B cell (primary cell): ENCODE measurements at regions not wholly inside any gene's neighbourhood (a gene's known extent, or its start where the extent isn't known, plus 50 kb on each side); places are given as distances from the start of the nearest gene placed in this dataset.

ENCODE experiments used
- ATAC-seq: fragments of 200-7000 bp; cut with Tn5 transposase; one replicate; pipeline ENCODE4 v1.10.0; 2021; ENCODE audit warnings: low read depth, mild to moderate bottlenecking, moderate number of reproducible peaks, moderate library complexity
- CTCF ChIA-PET: fragments of 350-600 bp; sonication (Branson Sonifier 250); formaldehyde crosslinking; loops from one replicate; lab custom pipeline; 2021; ENCODE audit warnings: antibody characterized with exemption, inconsistent platforms; lab: Charles Lee
- POLR2A ChIA-PET: fragments of 350-600 bp; sonication (Branson Sonifier 250); formaldehyde crosslinking; loops from one replicate; lab custom pipeline; 2021; ENCODE audit warnings: antibody characterized with exemption; lab: Charles Lee
- DNase-seq: peaks from one replicate; pipeline ENCODE4 v3.0.0; 2013
- H2AFZ ChIP-seq: 2 replicates; pipeline ENCODE4 v1.6.1; 2012; ENCODE audit warnings: mild to moderate bottlenecking, low read depth, low read length; ENCODE audit not compliant: insufficient read depth, poor library complexity, severe bottlenecking
- H3K27ac ChIP-seq, 2 donors: 1 replicate in 1 of 2; 2 replicates in 1 of 2; pipeline ENCODE4 v1.5.1; 2012 to 2013; ENCODE audit warnings: low read length in 2 of 2, mild to moderate bottlenecking in 2 of 2, moderate library complexity in 1 of 2
- H3K27me3 ChIP-seq, 4 experiments: fragments of 200-600 bp in 1 of 4; sonication (generic) in 1 of 4; replicated peaks in 1 of 4; 1 replicate in 2 of 4; 2 replicates in 2 of 4; pipeline versions ENCODE4 v1.6.1 to v1.7.0; 2013 to 2016; ENCODE audit warnings: low read length in 3 of 4, mild to moderate bottlenecking in 2 of 4, mixed read lengths in 1 of 4, moderate library complexity in 1 of 4; ENCODE audit not compliant: insufficient read depth in 4 of 4, control insufficient read depth in 3 of 4; ENCODE audit errors: control extremely low read depth in 1 of 4
- H3K36me3 ChIP-seq, 2 experiments: replicated peaks in 1 of 2; 1 replicate in 1 of 2; 2 replicates in 1 of 2; pipeline versions ENCODE4 v1.6.1 to v1.7.1; 2013; ENCODE audit warnings: low read length in 1 of 2; ENCODE audit not compliant: insufficient read depth in 2 of 2, control insufficient read depth in 1 of 2; ENCODE audit errors: control extremely low read depth in 1 of 2, extremely low read depth in 1 of 2
- H3K4me1 ChIP-seq, 2 donors: fragments of 200-600 bp in 1 of 2; sonication (generic) in 1 of 2; 1 replicate in 1 of 2; 2 replicates in 1 of 2; pipeline versions ENCODE4 v1.5.1 to v1.6.1; 2013 to 2017; ENCODE audit warnings: low read length in 2 of 2; ENCODE audit not compliant: control insufficient read depth in 2 of 2, insufficient read depth in 2 of 2
- H3K4me2 ChIP-seq: replicated peaks from 2 replicates; pipeline ENCODE3; 2012; ENCODE audit warnings: mild to moderate bottlenecking, low read depth, low read length; ENCODE audit not compliant: poor library complexity, severe bottlenecking
- H3K4me3 ChIP-seq, 5 experiments: fragments of 200-600 bp in 1 of 5; sonication (generic) in 1 of 5; 1 replicate in 3 of 5; 2 replicates in 2 of 5; pipeline versions ENCODE4 v1.5.1 to v1.7.0; 2011 to 2016; ENCODE audit warnings: low read length in 4 of 5, mild to moderate bottlenecking in 4 of 5, low read depth in 2 of 5, control low read depth in 1 of 5, moderate library complexity in 1 of 5; ENCODE audit not compliant: insufficient read depth in 1 of 5; ENCODE audit errors: control extremely low read depth in 1 of 5, extremely low read depth in 1 of 5
- H3K79me2 ChIP-seq: fragments of 200-600 bp; sonication (generic); one replicate; pipeline ENCODE4 v1.6.0; 2016; ENCODE audit warnings: low read length; ENCODE audit not compliant: control insufficient read depth, insufficient read depth
- H3K9ac ChIP-seq: fragments of 200-600 bp; sonication (generic); 2 replicates; pipeline ENCODE4 v1.6.1; 2017; ENCODE audit warnings: mild to moderate bottlenecking, low read length, moderate library complexity
- H3K9me3 ChIP-seq, 3 donors: one replicate each; pipeline versions ENCODE4 v1.6.1 to v1.7.1; 2013; ENCODE audit warnings: low read length in 2 of 3; ENCODE audit not compliant: control insufficient read depth in 2 of 3, insufficient read depth in 1 of 3; ENCODE audit errors: control extremely low read depth in 1 of 3
- H4K20me1 ChIP-seq: 2 replicates; pipeline ENCODE4 v1.6.0; 2012; ENCODE audit warnings: mild to moderate bottlenecking, low read length; ENCODE audit not compliant: insufficient read depth, control insufficient read depth, poor library complexity, severe bottlenecking
- H3K27ac Mint-ChIP-seq: one replicate; pipeline ENCODE4 v1.8.0; 2021; ENCODE audit warnings: mixed read lengths
- H3K27me3 Mint-ChIP-seq: one replicate; pipeline ENCODE4 v1.8.0; 2021; ENCODE audit warnings: mixed read lengths
- H3K4me1 Mint-ChIP-seq: one replicate; pipeline ENCODE4 v1.8.0; 2021; ENCODE audit warnings: mixed read lengths
- H3K4me3 Mint-ChIP-seq: one replicate; pipeline ENCODE4 v1.8.0; 2021; ENCODE audit warnings: mixed read lengths
- H3K9me3 Mint-ChIP-seq: one replicate; pipeline ENCODE4 v1.8.0; 2022; ENCODE audit warnings: mixed read lengths; ENCODE audit not compliant: insufficient read depth
- EZH2 ChIP-seq: IDR thresholded peaks from 2 replicates; pipeline ENCODE4 v1.6.1; 2012; ENCODE audit warnings: borderline replicate concordance, low read depth, mild to moderate bottlenecking, moderate library complexity, low read length; ENCODE audit not compliant: insufficient read depth, poor library complexity, severe bottlenecking
- whole genome bisulfite sequencing: methylation state at CpG from one replicate; pipeline ENCODE4 v1.1.5; 2013; ENCODE audit warnings: missing lambda C conversion rate; ENCODE audit not compliant: insufficient coverage; 5-methylcytosine and 5-hydroxymethylcytosine counted together
- intact Hi-C: fragments of 100-400 bp; cut with micrococcal nuclease; formaldehyde crosslinking; loops from one replicate; pipeline ENCODE4 v1.10.0; 2022
- TF ChIP-seq, protein P1 (sequence below): fragments of 200-600 bp; IDR thresholded peaks from one replicate; pipeline ENCODE4 v1.8.0; 2022; ENCODE audit warnings: antibody characterized with exemption, mild to moderate bottlenecking

DNA sequence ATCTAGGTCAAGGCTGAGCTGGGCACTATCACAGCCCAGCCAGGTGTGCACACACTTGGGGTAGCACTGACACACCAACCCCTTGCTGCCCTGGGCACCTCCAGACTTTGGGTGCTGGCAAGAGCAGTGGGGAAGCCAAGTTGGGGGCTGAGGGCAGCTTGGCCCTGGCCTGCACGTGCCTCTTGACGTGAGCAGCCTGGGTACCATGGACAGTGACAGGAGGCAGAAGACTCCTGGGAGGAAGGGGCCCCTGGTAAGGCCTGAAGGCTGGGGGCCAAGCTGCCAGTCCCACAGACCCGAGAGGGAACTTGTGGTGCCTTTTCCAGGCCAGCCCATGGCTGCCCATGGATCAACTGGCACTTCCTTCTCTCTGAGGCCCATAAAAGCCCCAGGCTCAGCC lies 124.1 kb upstream of the SFSWAP start:
- H2AFZ ChIP-seq, result no peak overlapping the region
- Mint-ChIP-seq H3K4me1 (no peaks in the 10 kb centered on the region), H3K27me3 (peaks cover 2% of the 10 kb centered on the region), H3K4me3 (no peak overlapping the region), H3K27ac (no peak overlapping the region), H3K9me3 (no peaks in the 10 kb centered on the region)
- no peaks in the 10 kb centered on the region for H3K79me2 ChIP-seq
- no peak overlapping the region for H3K4me2 ChIP-seq
- no peak for TF ChIP-seq EZH2
- TF ChIP-seq, protein P1, sequence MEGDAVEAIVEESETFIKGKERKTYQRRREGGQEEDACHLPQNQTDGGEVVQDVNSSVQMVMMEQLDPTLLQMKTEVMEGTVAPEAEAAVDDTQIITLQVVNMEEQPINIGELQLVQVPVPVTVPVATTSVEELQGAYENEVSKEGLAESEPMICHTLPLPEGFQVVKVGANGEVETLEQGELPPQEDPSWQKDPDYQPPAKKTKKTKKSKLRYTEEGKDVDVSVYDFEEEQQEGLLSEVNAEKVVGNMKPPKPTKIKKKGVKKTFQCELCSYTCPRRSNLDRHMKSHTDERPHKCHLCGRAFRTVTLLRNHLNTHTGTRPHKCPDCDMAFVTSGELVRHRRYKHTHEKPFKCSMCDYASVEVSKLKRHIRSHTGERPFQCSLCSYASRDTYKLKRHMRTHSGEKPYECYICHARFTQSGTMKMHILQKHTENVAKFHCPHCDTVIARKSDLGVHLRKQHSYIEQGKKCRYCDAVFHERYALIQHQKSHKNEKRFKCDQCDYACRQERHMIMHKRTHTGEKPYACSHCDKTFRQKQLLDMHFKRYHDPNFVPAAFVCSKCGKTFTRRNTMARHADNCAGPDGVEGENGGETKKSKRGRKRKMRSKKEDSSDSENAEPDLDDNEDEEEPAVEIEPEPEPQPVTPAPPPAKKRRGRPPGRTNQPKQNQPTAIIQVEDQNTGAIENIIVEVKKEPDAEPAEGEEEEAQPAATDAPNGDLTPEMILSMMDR, result no peak
- peaks cover 0 to 26% (median 7%) of the 10 kb centered on the region in 3 donors for H3K9me3 ChIP-seq
- intact Hi-C loops, result no loop called here
- H3K27me3 ChIP-seq, result no peaks in the 10 kb centered on the region
- DNase-seq (no peak), ATAC-seq (no peak)
- H3K36me3 ChIP-seq, result no peaks in the 10 kb centered on the region
- no peak overlapping the region for H3K27ac ChIP-seq
- H4K20me1 ChIP-seq, result no peaks in the 10 kb centered on the region
- 80% methylated on average over 3 of the region's 3 CpGs for WGBS
- CTCF ChIA-PET, result interaction anchor here (0.9 kb wide), 1 partner anchor 209 kb away, joined by 3 read pairs; no protein-coding TSS in a partner anchor
- H3K9ac ChIP-seq, result no peak overlapping the region
- no peak overlapping the region for H3K4me3 ChIP-seq
- H3K4me1 ChIP-seq, result no peaks in the 10 kb centered on the region
- POLR2A ChIA-PET, result no interaction called here

DNA sequence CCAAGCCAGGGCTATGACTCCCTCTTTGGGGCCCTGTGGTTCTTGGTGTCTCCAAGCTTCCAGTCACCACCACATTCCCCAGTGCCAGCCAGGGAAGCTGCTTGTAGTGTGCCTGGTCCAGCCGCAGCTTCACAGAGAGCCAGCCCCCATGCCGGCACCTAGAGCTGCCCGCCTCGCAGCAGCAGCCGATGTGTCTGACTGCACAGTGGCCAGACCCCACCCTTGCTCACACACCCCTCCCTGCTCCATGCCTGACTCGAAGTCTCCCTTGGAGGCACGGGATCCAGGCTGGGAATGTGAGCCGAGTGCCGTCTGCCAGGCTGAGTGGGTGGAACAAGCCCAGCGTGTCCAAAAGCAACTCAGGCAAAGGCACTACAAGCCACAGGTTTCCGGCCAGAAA lies 123.3 kb upstream of the SFSWAP start:
- H3K9me3 ChIP-seq, result peaks cover 0 to 33% (median 7%) of the 10 kb centered on the region in 3 donors
- no peaks in the 10 kb centered on the region for H3K36me3 ChIP-seq
- H2AFZ ChIP-seq, result no peak overlapping the region
- H4K20me1 ChIP-seq, result no peaks in the 10 kb centered on the region
- Mint-ChIP-seq H3K27me3 (peaks cover 2% of the 10 kb centered on the region), H3K27ac (no peak overlapping the region), H3K4me1 (no peaks in the 10 kb centered on the region), H3K9me3 (no peaks in the 10 kb centered on the region), H3K4me3 (no peak overlapping the region)
- ATAC-seq (no peak), DNase-seq (no peak)
- intact Hi-C loops, result no loop called here
- POLR2A ChIA-PET, result no interaction called here
- no peaks in the 10 kb centered on the region for H3K79me2 ChIP-seq
- TF ChIP-seq, protein P1, result no peak
- TF ChIP-seq EZH2, result no peak
- H3K27me3 ChIP-seq, result no peaks in the 10 kb centered on the region
- WGBS, result 95% methylated on average over 11 of the region's 11 CpGs
- H3K4me2 ChIP-seq, result no peak overlapping the region
- no peak overlapping the region for H3K27ac ChIP-seq
- H3K9ac ChIP-seq, result no peak overlapping the region
- H3K4me1 ChIP-seq, result peaks cover 0 to under 1% of the 10 kb centered on the region in 2 donors
- CTCF ChIA-PET, result interaction anchor here (0.9 kb wide), 1 partner anchor 209 kb away, joined by 3 read pairs; no protein-coding TSS in a partner anchor
- no peak overlapping the region for H3K4me3 ChIP-seq
